Stimulated activated CD8-positive, alpha-beta memory T cell treated with anti-CD3 and anti-CD28 coated beads, Interleukin-7, amount 100 ng/mL, for 4 hours (primary cell): ENCODE measurements at regions not wholly inside any gene's neighbourhood (a gene's known extent, or its start where the extent isn't known, plus 50 kb on each side); places are given as distances from the start of the nearest gene placed in this dataset.

Experiments
- DNase-seq, 2 donors: peaks; one replicate each; pipeline ENCODE4 v3.0.0-alpha.2; 2020; ENCODE audit warnings: low read depth in 2 of 2

- no peak for DNase-seq
Measured at GRCh38 chr4:138925495-138925894, 90.1 kb upstream of the NOCT start.

DNA sequence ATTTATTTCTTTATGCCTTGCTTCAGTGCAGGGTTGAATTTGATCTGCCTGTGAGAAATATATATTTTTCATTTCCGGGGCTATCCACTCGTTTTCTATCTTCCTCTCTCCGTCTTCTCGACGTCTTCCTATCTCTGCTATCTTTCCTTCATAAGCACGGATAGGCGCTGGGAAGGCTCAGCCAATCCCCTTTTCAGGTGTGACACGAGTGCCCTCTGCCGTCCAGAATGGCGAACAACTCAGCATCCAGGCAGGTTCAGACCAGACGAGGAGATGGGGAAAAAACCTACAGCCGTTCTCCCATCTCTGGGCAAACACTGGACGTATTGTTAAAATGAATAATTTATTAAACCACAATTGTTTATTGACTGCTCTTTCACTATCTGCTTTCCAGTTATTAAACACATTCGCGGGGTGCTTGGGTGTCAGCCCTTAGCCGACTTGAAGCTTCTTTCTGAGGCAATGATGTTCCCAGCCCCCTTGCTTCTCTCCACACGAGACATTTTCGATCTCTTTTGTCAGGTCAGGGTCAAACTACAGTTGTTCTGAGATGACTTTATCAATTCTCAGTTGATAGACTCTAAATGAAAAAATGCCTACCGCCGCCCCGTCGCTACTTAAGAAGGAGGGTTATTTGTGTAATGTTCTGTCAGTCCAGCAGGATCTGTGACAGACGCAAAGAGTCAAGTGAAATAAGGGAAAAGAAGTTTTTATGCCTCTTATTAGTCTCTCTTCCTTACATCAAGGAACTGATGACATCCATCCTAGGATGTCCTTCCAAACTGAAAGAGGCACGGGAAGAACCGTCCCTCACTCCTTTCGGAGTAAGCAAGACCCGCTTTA lies 96.3 kb upstream of the NOCT start:
- no peak for DNase-seq

GRCh38 chr4:138918169-138918869 lies 97.3 kb upstream of the NOCT start:
- no peak for DNase-seq

- DNase-seq, result no peak
Measured at GRCh38 chr4:138916763-138917162, 98.8 kb upstream of the NOCT start.

GRCh38 chr4:138915756-138916155 lies 99.8 kb upstream of the NOCT start:
- no peak for DNase-seq

DNA sequence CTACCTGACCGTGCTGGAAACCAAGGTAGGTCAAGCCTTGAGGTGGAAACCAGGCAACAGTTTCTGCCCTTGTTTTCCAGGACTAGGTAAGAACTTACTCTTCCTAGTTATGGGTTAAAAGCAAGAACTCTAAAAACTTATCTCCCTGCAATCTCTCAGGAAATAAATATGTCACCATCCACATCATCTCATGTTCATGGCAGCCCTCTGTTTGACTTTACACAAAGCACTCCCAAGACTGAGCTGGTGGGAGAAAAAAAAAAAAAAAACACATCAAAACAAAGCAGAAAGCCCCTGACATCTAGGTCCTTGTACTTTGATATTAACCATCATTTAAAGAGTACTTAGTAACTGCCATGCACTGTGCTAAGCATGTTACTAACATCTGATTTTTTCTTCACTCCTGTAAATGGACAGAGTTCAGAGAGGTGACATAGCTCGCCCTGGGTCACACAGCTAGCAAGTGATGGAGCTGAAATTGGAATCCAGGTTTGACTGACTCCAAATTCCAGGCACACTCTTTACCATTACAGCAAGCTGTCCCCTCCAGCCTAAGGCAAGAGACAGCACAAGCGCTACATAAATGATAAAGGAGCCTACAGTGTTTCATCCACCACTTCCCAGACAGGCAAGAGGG lies 102.8 kb upstream of the NOCT start:
- DNase-seq, result no peak

- DNase-seq, result no peak
Measured at GRCh38 chr4:138911909-138912703, 103.5 kb upstream of the NOCT start.

DNA sequence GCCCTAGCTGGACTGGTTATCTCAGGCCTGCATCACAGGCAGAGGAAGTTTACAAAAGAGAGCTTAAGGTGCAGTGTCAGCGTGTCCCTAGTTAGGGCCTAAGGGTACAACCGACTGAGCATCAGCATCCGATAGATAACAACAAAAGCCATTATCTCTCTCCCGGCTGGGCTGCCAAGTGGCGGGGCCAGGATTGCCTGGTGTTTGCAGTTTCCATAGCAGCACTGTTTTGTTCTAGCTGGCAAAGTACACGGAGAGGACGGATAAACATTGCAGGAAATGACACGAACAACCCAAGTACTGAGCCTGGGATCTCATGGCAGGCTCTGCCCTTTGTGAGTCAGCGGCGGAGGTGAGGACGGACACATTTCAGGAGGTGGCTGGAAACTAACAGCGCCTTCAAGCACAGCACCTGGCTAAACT lies 104.7 kb upstream of the NOCT start:
- DNase-seq, result no peak

GRCh38 chr4:138910195-138910913 lies 105.2 kb upstream of the NOCT start:
- DNase-seq, result no peak

DNA sequence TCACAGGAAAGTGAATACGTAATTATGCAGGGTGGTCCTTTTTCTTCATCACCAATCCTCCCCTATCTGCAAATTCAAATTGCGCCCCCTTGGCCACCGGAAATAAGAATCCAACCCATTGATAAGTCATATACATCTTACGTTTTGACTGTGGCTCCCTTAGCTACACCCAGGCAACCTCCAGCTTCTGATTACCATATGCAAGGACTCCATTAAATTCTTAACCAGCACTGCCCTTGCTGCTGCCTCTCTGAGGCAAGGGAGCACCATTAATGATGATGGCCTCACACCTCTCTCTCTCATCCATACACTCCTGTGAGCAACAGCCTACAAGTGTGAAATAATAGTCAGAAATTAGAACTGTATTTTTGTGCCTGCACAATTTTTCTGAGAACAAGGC lies 106.0 kb upstream of the NOCT start:
- DNase-seq, result no peak

DNA sequence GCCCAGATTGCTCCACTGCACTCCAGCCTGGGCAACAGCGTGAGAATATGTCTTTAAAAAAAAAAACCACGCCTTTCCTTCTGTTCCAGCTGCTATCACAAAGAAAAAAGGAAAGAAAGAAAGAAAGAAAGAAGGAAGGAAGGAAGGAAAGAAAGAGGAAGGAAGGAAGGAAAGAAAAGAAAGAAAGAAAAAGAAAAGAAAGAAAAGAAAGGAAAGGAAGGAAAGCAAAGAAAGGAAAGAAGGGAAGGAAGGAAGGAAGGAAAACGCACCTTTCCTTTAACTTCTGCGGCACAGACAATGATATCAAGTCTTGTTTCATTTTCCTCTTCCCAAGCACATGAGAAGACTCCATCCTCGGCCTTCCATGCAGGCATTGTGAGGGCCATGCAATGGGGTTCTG lies 107.4 kb upstream of the NOCT start:
- no peak for DNase-seq

DNA sequence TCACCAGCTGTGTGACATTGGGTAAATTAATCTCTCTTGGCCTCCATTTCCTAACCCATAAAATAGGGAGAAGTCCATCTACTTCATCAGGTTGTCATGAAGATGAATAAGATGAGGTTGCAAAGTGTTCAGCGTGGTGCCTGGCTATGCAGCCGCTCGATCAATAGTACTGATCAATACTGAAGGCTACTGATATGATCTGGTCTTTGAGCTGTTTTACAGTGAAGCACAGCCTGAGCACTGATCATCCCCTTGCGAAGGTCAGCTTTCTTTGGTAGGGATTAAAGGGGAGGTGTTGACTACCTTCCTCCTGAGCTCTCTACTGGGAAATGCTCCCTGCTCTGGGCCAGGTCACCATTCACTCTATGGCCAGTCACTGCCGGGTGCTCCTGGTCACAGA lies 108.4 kb upstream of the NOCT start:
- no peak for DNase-seq

DNA sequence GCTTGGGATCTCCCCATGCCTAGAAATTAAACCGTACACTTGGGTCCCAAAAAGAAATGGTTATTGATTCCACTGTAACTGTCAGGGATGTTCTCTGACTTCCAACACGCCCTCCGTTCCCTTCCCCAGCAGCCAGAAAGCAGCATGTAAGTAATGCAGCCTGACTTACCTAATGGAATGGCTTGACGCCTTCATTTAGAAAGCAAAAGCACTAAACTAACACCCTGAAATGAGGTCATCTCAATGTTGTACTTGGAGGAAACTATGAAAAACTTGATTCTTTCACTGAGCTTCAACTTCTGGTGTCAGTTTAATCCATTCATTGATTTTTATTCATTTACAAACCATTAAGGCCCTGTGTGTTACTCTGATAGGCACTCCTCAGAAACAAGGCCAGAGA lies 110.8 kb upstream of the NOCT start:
- no peak for DNase-seq

GRCh38 chr4:138903185-138903584 lies 112.4 kb upstream of the NOCT start:
- no peak for DNase-seq

GRCh38 chr4:138902705-138903104 lies 112.9 kb upstream of the NOCT start:
- no peak for DNase-seq

GRCh38 chr4:138901177-138901576 lies 114.4 kb upstream of the NOCT start:
- DNase-seq, result no peak

DNA sequence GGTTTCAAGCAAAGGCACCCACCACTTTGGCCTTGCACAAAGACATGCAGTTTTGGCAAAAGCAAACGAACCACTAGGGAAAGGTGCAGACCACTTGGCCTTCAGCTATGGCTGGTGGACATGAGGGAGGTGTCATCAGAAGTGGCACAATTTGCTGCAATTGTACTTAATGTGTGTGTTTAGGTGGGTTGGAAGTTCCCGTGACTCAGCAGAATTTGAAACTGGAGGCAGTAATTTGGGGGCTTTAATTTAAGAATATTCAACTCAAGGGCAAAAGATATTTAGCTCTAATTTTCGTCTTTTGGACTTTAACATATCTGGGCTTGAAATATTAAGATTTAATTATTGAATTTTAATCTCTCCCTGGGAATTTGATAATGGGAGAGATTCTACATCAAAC lies 115.6 kb upstream of the NOCT start:
- no peak for DNase-seq

DNA sequence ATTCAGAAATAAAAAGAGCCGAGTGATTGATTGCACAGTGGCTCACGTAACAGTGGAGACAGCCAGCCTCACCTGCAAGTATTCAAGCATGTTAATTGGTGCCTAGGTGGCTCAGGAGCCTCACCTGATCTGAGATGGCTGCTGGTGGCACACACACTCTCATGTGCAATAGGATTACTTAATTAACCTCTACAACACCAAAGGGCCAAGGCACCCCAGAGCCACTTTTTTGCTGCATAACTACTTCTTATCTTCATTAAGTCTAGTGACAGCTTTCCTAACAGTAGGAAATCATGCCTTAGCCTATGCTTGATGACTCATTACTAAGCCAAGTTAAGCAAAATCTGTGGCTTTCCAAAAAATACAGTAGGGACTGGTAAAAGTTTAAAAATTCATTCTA lies 117.3 kb upstream of the NOCT start:
- no peak for DNase-seq

DNA sequence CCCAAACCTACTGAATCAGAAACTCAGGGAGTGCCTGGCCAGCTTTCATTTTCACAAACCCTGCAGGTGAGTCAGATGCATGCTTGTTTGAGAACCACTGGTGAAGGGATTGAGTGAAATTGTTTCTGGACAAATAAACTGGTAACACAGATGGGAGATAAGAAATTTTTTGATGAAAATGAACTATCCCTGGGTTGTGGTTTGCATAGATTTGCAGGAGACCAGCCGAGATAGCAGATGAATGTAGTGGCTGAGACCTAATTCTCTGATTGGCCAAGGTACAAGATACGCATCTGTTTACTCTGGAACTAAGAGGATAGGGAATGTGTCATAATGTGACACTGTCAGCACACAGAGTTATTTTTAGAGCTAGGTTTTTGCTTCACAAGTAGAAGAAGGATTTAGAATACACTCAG lies 117.8 kb upstream of the NOCT start:
- no peak for DNase-seq

- no peak for DNase-seq
Measured at GRCh38 chr4:138894709-138895108, 120.9 kb upstream of the NOCT start.

DNA sequence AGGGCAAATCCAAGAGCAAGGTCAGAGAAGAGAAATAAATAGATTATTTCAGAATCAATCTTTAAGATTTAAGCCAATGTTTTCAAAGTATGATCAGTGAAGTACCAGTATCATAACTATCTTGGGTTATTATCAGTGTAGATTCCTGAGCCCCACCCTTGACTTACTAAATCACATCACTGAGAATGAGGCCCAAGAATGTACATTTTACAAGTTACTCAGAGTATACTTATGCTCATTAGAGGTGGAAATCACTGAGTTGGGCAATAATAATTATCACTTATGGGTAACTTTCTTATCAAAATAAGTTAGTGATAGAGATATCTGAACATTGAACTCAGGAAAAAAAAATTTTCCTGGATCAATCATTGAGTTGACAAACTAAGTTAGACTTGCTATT lies 121.6 kb upstream of the NOCT start:
- no peak for DNase-seq
